Ascending aorta (tissue), 2 donors: ENCODE measurements at regions not wholly inside any gene's neighbourhood (a gene's known extent, or its start where the extent isn't known, plus 50 kb on each side); places are given as distances from the start of the nearest gene placed in this dataset.

Experiments used
- DNase-seq, 2 donors: peaks; one replicate each; pipeline ENCODE4 v3.0.0-alpha.2; 2019; ENCODE audit warnings: low spot score in 2 of 2
- H3K27ac ChIP-seq, 2 donors: fragments of 200-600 bp; sonication (generic); one replicate each; pipeline ENCODE4 v1.5.1; 2016 to 2017; ENCODE audit warnings: mild to moderate bottlenecking in 1 of 2
- H3K27me3 ChIP-seq: fragments of 200-600 bp; sonication (generic); one replicate; pipeline ENCODE4 v1.5.1; 2017
- H3K36me3 ChIP-seq, 2 donors: fragments of 200-600 bp; sonication (generic); one replicate each; pipeline ENCODE4 v1.5.1; 2016
- H3K4me1 ChIP-seq, 2 donors: fragments of 200-600 bp; sonication (generic); one replicate each; pipeline ENCODE4 v1.5.1; 2016 to 2017; ENCODE audit warnings: mild to moderate bottlenecking in 1 of 2
- H3K4me3 ChIP-seq, 2 donors: fragments of 200-600 bp; sonication (generic); one replicate each; pipeline ENCODE4 v1.5.1; 2016 to 2017; ENCODE audit warnings: mild to moderate bottlenecking in 1 of 2
- H3K9me3 ChIP-seq, 2 donors: fragments of 200-600 bp; sonication (generic); one replicate each; pipeline ENCODE4 v1.5.1; 2016
- CTCF ChIP-seq, 3 experiments: fragments of 200-600 bp in 2 of 3; fragments of 450-650 bp in 1 of 3; sonication (generic) in 2 of 3; IDR thresholded peaks; one replicate each; pipeline ENCODE4 v1.5.1; 2016 to 2019; ENCODE audit warnings: antibody characterized with exemption in 3 of 3, mild to moderate bottlenecking in 1 of 3, moderate library complexity in 1 of 3
- intact Hi-C: fragments of 100-400 bp; cut with DNase I; formaldehyde crosslinking; loops from one replicate; pipeline ENCODE4 v1.15.1; 2023

- Histone ChIP-seq H3K4me3 (no peak overlapping the region), H3K27ac (no peak overlapping the region), H3K36me3 (no peaks in the 10 kb centered on the region), H3K27me3 (no peaks in the 10 kb centered on the region), H3K9me3 (no peaks in the 10 kb centered on the region), H3K4me1 (no peaks in the 10 kb centered on the region)
- DNase-seq: no peak
- intact Hi-C loops: no loop called here
- no peak for TF ChIP-seq CTCF (IDR thresholded peaks at IDR 0.05)
Observed at GRCh38 chr6:126812010-126812409, 306.5 kb upstream of the RSPO3 start.

GRCh38 chr6:126812651-126813050 lies 305.8 kb upstream of the RSPO3 start:
- intact Hi-C loops: no loop called here
- H3K4me3 ChIP-seq: no peak overlapping the region
- no peak for DNase-seq
- H3K27me3 ChIP-seq: no peaks in the 10 kb centered on the region
- H3K4me1 ChIP-seq: no peaks in the 10 kb centered on the region
- no peak for TF ChIP-seq CTCF (IDR thresholded peaks at IDR 0.05)
- H3K9me3 ChIP-seq: no peaks in the 10 kb centered on the region
- no peaks in the 10 kb centered on the region for H3K36me3 ChIP-seq
- no peak overlapping the region for H3K27ac ChIP-seq

DNA sequence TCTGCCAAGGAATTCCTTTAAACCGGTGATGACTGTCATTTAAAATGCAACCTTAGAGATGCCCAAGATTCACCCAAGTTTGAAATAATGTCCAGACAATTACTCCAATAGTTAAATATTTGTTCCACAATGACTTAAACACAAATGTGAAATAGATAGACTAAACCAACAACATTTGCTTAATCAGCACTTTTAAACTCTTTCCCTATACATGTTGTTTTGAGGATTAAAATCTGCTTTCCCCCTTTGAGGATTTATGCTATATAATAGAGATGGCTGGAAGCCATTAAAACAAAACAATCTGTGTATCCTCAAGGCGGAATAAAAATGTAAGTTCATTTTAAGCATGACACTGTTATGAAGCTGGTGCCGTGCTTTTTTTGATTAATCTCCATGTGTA lies 297.8 kb upstream of the RSPO3 start:
- no peak overlapping the region for H3K4me3 ChIP-seq

DNA sequence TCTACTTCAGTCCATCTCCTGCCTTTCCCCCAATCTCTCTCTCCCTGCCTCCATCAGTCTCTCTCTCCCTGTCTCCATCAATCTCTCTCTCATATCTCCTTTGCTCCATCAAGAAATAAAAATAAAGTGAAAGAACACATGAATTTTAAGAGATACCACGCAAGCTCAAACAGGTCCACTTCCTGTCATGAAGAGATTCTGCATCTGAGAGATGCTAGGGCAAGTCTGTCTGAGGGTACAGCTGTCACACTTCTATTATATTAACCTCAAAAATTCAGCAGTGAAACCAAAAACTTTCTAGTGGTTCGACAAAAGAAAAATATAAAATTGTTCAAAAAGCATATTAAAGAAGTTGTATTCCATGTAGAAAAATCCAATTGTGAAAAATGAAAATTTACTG lies 296.8 kb upstream of the RSPO3 start:
- DNase-seq: no peak
- TF ChIP-seq CTCF (IDR thresholded peaks at IDR 0.05): no peak
- no peaks in the 10 kb centered on the region for H3K9me3 ChIP-seq
- intact Hi-C loops: no loop called here
- H3K27me3 ChIP-seq: no peaks in the 10 kb centered on the region
- no peaks in the 10 kb centered on the region for H3K36me3 ChIP-seq
- H3K4me3 ChIP-seq: no peak overlapping the region
- H3K27ac ChIP-seq: no peak overlapping the region
- H3K4me1 ChIP-seq: no peaks in the 10 kb centered on the region

More for the DNA sequence above, 297.8 kb upstream of the RSPO3 start:
- Histone ChIP-seq H3K27me3 (no peaks in the 10 kb centered on the region), H3K27ac (no peak overlapping the region), H3K36me3 (no peaks in the 10 kb centered on the region), H3K4me1 (no peaks in the 10 kb centered on the region), H3K9me3 (no peaks in the 10 kb centered on the region)
- intact Hi-C loops: no loop called here
- TF ChIP-seq CTCF (IDR thresholded peaks at IDR 0.05): no peak
- no peak for DNase-seq

DNA sequence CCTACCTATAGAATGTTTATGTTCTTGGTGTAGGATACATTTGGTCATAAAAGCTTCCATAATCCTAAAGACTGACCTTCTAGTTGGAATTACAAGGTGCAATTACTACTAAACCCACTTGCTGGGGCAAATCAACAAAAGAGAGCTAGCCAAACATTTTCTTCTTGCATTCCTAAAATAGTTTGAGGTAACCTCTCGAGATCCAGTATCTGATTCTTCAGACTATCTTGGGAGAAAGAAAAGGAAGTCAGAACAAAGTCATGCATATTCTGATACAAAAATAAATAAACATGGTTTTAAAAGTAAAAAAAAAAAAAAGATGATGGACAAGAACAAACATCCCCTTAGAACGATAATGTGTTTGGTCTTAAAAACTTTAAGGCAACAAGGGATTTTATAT lies 294.2 kb upstream of the RSPO3 start:
- Histone ChIP-seq H3K9me3 (no peaks in the 10 kb centered on the region), H3K27ac (no peak overlapping the region), H3K36me3 (no peaks in the 10 kb centered on the region), H3K4me1 (no peaks in the 10 kb centered on the region), H3K27me3 (no peaks in the 10 kb centered on the region), H3K4me3 (no peak overlapping the region)
- DNase-seq: no peak
- intact Hi-C loops: no loop called here
- TF ChIP-seq CTCF (IDR thresholded peaks at IDR 0.05): no peak

DNA sequence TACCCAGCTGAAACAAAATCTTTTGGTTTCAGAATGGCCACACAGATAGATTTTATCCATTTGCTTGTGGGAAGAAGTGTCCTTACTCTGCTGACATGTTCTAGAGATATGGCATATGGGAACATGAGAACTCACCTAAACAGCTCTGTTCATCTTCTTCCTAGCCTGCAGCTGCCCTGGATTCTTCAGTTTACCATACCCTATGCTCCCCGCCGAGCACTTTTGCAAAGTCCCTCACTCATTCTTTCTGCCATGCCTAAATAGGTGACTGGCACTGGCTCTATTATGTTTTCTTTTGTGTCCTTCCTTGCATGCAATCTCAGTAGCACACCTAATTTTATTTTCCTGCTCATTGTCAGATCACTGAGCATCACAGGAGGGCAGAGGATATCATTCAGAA lies 293.7 kb upstream of the RSPO3 start:
- Histone ChIP-seq H3K9me3 (no peaks in the 10 kb centered on the region), H3K36me3 (no peaks in the 10 kb centered on the region), H3K27ac (no peak overlapping the region), H3K27me3 (no peaks in the 10 kb centered on the region), H3K4me1 (no peaks in the 10 kb centered on the region), H3K4me3 (no peak overlapping the region)
- intact Hi-C loops: no loop called here
- TF ChIP-seq CTCF (IDR thresholded peaks at IDR 0.05): no peak
- DNase-seq: no peak
